Small intestine (tissue), 7 donors: ENCODE measurements at regions not wholly inside any gene's neighbourhood (a gene's known extent, or its start where the extent isn't known, plus 50 kb on each side); places are given as distances from the start of the nearest gene placed in this dataset.

ENCODE experiments used
- DNase-seq, 2 donors: peaks; one replicate each; pipeline versions ENCODE4 v3.0.0 to v3.0.0-alpha.2; 2013
- FAIRE-seq: peaks from 2 replicates; lab custom pipeline; 2012; peaks lifted over from hg19 to GRCh38; lab: Jason Lieb, UNC
- H3K27ac ChIP-seq, 3 donors: one replicate each; pipeline ENCODE4 v1.5.1; 2013; ENCODE audit warnings: low read length in 2 of 3, mild to moderate bottlenecking in 2 of 3, control low read depth in 1 of 3, inconsistent platforms in 1 of 3, low read depth in 1 of 3, moderate library complexity in 1 of 3
- H3K27me3 ChIP-seq, 3 donors: one replicate each; pipeline ENCODE4 v1.6.1; 2013; ENCODE audit warnings: low read length in 3 of 3, inconsistent platforms in 1 of 3; ENCODE audit not compliant: control insufficient read depth in 3 of 3, insufficient read depth in 3 of 3
- H3K36me3 ChIP-seq, 3 donors: one replicate each; pipeline ENCODE4 v1.6.1; 2013; ENCODE audit warnings: low read length in 3 of 3, inconsistent platforms in 1 of 3, low read depth in 1 of 3, mild to moderate bottlenecking in 1 of 3, moderate library complexity in 1 of 3; ENCODE audit not compliant: control insufficient read depth in 3 of 3, insufficient read depth in 2 of 3
- H3K4me1 ChIP-seq, 3 donors: one replicate each; pipeline ENCODE4 v1.6.1; 2013; ENCODE audit warnings: low read length in 2 of 3, inconsistent platforms in 1 of 3, low read depth in 1 of 3, mild to moderate bottlenecking in 1 of 3, moderate library complexity in 1 of 3; ENCODE audit not compliant: control insufficient read depth in 3 of 3, insufficient read depth in 2 of 3
- H3K4me3 ChIP-seq, 3 donors: one replicate each; pipeline ENCODE4 v1.5.1; 2013; ENCODE audit warnings: low read length in 3 of 3, control low read depth in 1 of 3, inconsistent platforms in 1 of 3, low read depth in 1 of 3, mild to moderate bottlenecking in 1 of 3, moderate library complexity in 1 of 3
- H3K9me3 ChIP-seq, 2 donors: one replicate each; pipeline ENCODE4 v1.6.1; 2013; ENCODE audit warnings: low read depth in 1 of 2, low read length in 1 of 2; ENCODE audit not compliant: control insufficient read depth in 2 of 2, insufficient read depth in 1 of 2
- WGBS, 3 donors: extraction: QIAGEN DNeasy Blood & Tissue Kit; methylation state at CpG; one replicate each; pipeline ENCODE4 v1.1.7; 2013; 5-methylcytosine and 5-hydroxymethylcytosine counted together
- donor health status: healthy with polysubstance abuse.
- donor health status: control.
- donor health status: control.
- donor health status: Bipolar disorder and iron deficiency.
- donor health status: healthy.

DNA sequence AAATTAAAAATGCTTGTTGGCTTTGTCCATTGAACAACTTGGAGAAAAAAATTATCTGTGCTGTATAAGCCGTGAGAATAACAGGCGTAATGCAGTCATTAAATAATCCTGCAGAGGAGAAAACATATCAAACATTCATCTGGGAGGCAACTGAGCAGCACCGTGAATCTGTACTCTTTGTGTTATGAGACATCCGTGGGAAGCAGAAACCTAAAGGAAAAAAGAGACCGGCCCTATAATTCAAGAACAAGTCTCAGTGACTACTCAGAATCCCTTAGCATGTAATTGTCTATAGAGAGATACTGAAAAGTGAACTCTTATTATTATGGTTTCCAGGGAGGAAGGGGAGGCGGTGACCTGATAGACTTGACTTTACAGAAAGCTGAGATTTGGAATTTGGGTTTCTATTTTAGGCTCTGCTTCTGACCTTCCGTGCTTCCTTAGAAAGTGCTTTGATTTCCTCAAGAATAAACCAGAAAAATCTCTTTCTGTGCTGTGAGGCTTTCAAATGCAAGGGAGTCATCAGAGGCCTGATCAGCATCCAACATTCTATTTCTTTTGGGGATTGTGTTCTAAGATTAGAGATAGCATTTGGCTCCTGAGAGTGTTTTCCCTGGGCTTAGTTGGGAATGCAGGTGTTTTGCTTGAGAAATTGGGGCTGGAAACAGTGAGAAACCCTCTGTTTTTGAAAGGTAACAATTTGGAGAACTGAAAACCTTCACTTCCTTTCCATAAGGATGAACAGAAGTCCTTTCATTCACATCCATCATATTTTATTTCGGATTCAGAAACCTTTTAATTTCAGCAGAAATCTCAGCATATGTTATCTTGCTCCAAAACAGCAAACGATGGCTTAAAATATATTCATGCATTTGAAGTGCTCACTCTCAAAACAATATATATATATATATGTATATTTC lies 296.7 kb downstream of the CSNK1G3 start:
- FAIRE-seq, result no peak
- 83 to 92% (median 90%) methylated on average over 9 of the region's 9 CpGs for WGBS, 3 donors

GRCh38 chr5:123807177-123807945 lies 295.4 kb downstream of the CSNK1G3 start:
- no peak overlapping the region for H3K4me3 ChIP-seq
- no peak overlapping the region for H3K27ac ChIP-seq
- no peaks in the 10 kb centered on the region for H3K27me3 ChIP-seq
- FAIRE-seq (no peak), DNase-seq (no peak)
- WGBS, 3 donors, result 73 to 83% (median 74%) methylated on average over 5 of the region's 5 CpGs
- H3K36me3 ChIP-seq, result no peaks in the 10 kb centered on the region
- H3K9me3 ChIP-seq, result no peaks in the 10 kb centered on the region
- peaks cover 0 to 19% (median 0%) of the 10 kb centered on the region in 3 donors for H3K4me1 ChIP-seq

More for the DNA sequence above, 296.7 kb downstream of the CSNK1G3 start:
- DNase-seq, result no peak
- no peaks in the 10 kb centered on the region for H3K9me3 ChIP-seq
- H3K36me3 ChIP-seq, result no peaks in the 10 kb centered on the region
- peaks cover 0 to 19% (median 0%) of the 10 kb centered on the region in 3 donors for H3K4me1 ChIP-seq
- no peaks in the 10 kb centered on the region for H3K27me3 ChIP-seq
- no peak overlapping the region for H3K4me3 ChIP-seq
- H3K27ac ChIP-seq, result no peak overlapping the region

- H3K36me3 ChIP-seq, result no peaks in the 10 kb centered on the region
- H3K27ac ChIP-seq, result no peak overlapping the region
- DNase-seq (no peak), FAIRE-seq (no peak)
- no peak overlapping the region for H3K4me3 ChIP-seq
- H3K4me1 ChIP-seq, result peaks cover 0 to 19% (median 0%) of the 10 kb centered on the region in 3 donors
- no peaks in the 10 kb centered on the region for H3K9me3 ChIP-seq
- 84 to 97% (median 86%) methylated on average over 1 of the region's 1 CpG for WGBS, 3 donors
- H3K27me3 ChIP-seq, result no peaks in the 10 kb centered on the region
Measured at GRCh38 chr5:123806644-123807043, 294.7 kb downstream of the CSNK1G3 start.

GRCh38 chr5:123805300-123805699 lies 293.3 kb downstream of the CSNK1G3 start:
- DNase-seq, result peak in 1 of 2 donors; percentile 5
- H3K4me3 ChIP-seq, result no peak overlapping the region
- no peaks in the 10 kb centered on the region for H3K9me3 ChIP-seq
- FAIRE-seq, result no peak
- H3K27ac ChIP-seq, result no peak overlapping the region
- H3K36me3 ChIP-seq, result no peaks in the 10 kb centered on the region
- no peaks in the 10 kb centered on the region for H3K27me3 ChIP-seq
- peaks cover 0 to 10% (median 0%) of the 10 kb centered on the region in 3 donors for H3K4me1 ChIP-seq

DNA sequence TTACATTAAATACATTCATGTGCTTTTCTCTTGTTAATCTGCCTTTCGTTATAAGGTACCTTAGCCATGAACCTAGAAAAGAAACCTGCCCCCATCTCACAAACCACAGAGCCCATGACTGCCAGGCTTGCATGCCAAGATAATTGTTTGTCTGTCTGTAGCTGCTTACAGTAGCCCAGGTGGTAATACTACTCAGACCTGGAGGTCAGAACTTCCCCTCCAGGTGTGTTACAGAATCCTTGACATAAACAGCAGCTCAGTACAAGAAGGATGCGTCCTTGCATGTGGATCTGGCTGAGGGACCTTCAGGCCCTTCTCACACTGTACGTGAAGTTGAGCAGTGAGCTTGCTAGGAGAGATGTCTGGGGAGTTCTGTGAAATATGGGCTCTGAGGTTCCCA lies 291.4 kb downstream of the CSNK1G3 start:
- H3K4me3 ChIP-seq, result no peak overlapping the region
- no peaks in the 10 kb centered on the region for H3K27me3 ChIP-seq
- no peaks in the 10 kb centered on the region for H3K36me3 ChIP-seq
- FAIRE-seq, result no peak
- no peak overlapping the region for H3K27ac ChIP-seq
- no peaks in the 10 kb centered on the region for H3K4me1 ChIP-seq
- no peak for DNase-seq
- H3K9me3 ChIP-seq, result no peaks in the 10 kb centered on the region
- WGBS, 3 donors, result 84 to 97% (median 92%) methylated on average over 3 of the region's 3 CpGs

DNA sequence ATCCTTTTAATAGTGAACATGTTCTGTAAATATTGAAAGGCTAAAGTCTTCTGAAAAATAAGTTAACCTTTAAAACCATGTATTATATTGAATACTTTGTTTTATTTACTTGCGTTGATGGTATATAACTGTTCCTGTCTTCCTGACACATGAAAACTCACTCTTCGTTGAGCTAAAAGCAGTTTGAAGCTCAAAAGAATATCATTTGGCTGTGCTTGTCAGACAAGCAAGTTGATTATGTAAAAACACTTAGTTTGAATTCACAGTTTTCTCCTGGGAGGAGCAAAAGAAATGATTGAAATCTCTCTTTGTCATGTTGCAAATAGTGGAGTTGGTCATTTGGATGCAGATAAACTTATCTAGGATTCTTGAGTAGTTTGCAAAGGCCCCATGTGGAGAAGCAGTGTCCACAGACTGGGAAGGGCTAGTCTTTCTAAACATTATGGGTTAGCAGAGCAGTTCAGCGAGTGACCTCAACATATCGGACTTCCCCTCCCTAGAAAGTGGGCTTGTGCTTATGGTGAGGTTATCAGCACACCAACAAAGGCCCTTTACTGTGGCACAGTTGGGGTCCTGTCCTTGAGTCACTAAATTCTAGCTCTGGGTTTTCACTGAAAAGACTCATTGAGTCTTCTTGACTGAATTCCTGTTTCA lies 290.4 kb downstream of the CSNK1G3 start:
- Histone ChIP-seq H3K4me1 (no peaks in the 10 kb centered on the region), H3K27me3 (no peaks in the 10 kb centered on the region), H3K27ac (no peak overlapping the region), H3K9me3 (no peaks in the 10 kb centered on the region), H3K4me3 (no peak overlapping the region), H3K36me3 (no peaks in the 10 kb centered on the region)
- FAIRE-seq (no peak), DNase-seq (no peak)
- WGBS, 3 donors, result 90 to 95% (median 92%) methylated on average over 4 of the region's 4 CpGs

- DNase-seq (no peak), FAIRE-seq (no peak)
- H3K27ac ChIP-seq, result no peak overlapping the region
- H3K27me3 ChIP-seq, result no peaks in the 10 kb centered on the region
- whole genome bisulfite sequencing, 3 donors, result 29 to 54% (median 33%) methylated on average over 1 of the region's 1 CpG
- H3K9me3 ChIP-seq, result peaks cover 0 to 4% of the 10 kb centered on the region in 2 donors
- H3K4me3 ChIP-seq, result no peak overlapping the region
- H3K36me3 ChIP-seq, result no peaks in the 10 kb centered on the region
- no peaks in the 10 kb centered on the region for H3K4me1 ChIP-seq
Measured at GRCh38 chr5:123800640-123801039, 288.7 kb downstream of the CSNK1G3 start.

DNA sequence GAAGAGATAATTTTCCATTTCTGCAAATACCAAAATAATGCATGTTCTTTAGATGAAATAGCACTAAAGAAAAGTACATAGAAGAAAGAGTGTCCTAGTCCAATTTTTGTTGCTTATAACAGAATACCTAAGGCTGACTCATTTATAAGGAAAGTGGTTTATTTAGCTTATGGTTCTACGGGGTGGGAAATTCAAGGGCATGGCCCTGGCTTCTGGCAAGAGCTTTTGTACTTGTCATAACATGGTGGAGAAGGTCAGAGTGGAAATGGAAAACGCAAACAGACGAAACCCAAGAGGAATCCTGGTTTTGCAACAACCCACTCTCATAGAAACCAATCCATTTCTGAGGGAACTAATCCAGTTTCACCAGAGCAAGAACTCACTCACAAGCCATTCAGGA lies 283.7 kb downstream of the CSNK1G3 start:
- no peaks in the 10 kb centered on the region for H3K36me3 ChIP-seq
- no peak for FAIRE-seq

More for the DNA sequence above, 283.7 kb downstream of the CSNK1G3 start:
- Histone ChIP-seq H3K4me3 (no peak overlapping the region), H3K4me1 (no peaks in the 10 kb centered on the region), H3K9me3 (peaks cover 0 to 4% of the 10 kb centered on the region in 2 donors), H3K27ac (no peak overlapping the region), H3K27me3 (no peaks in the 10 kb centered on the region)
- DNase-seq, result no peak
- WGBS, 3 donors, result 81 to 86% (median 82%) methylated on average over 3 of the region's 3 CpGs
